Endothelial cell of umbilical vein (primary cell): ENCODE measurements at regions not wholly inside any gene's neighbourhood (a gene's known extent, or its start where the extent isn't known, plus 50 kb on each side); places are given as distances from the start of the nearest gene placed in this dataset.

Experiments
- BruUV-seq: library from RNA; stranded (reverse); fragments of 400-500 nt; replicated peaks from 2 replicates; lab custom pipeline; 2021; lab: Mats Ljungman, UMichigan
- CTCF ChIA-PET: fragments of 300-600, 350-600 bp; sonication (Branson Sonifier 250); formaldehyde crosslinking; loops from one replicate; lab custom pipeline; 2021; ENCODE audit warnings: antibody characterized with exemption, inconsistent platforms; lab: Charles Lee
- POLR2A ChIA-PET: fragments of 300-600, 350-600 bp; sonication (Branson Sonifier 250); formaldehyde crosslinking; loops from one replicate; lab custom pipeline; 2021; ENCODE audit warnings: antibody characterized with exemption, inconsistent platforms; lab: Charles Lee
- DNase-seq: peaks from one replicate; pipeline ENCODE4 v3.0.0-alpha.2; 2011; ENCODE audit warnings: low read depth, low spot score
- FAIRE-seq: peaks from 2 replicates; lab custom pipeline; 2011; peaks lifted over from hg19 to GRCh38; lab: Jason Lieb, UNC
- H2AFZ ChIP-seq: 2 replicates; pipeline ENCODE4 v1.6.0; 2012; ENCODE audit warnings: low read depth, low read length, control low read depth, inconsistent platforms
- H3K27ac ChIP-seq: 2 replicates; pipeline ENCODE4 v1.5.1; 2011; ENCODE audit warnings: low read depth, mild to moderate bottlenecking, control low read depth, low read length, moderate library complexity; ENCODE audit not compliant: insufficient read depth
- H3K27me3 ChIP-seq, 2 experiments: 2 replicates each; pipeline versions ENCODE4 v1.6.0 to v1.6.1; 2011; ENCODE audit warnings: low read length in 2 of 2, mixed read lengths in 1 of 2; ENCODE audit not compliant: control insufficient read depth in 2 of 2, insufficient read depth in 2 of 2
- H3K36me3 ChIP-seq, 2 experiments: 2 replicates in 1 of 2; 3 replicates in 1 of 2; pipeline ENCODE4 v1.5.1; 2011; ENCODE audit warnings: low read length in 2 of 2, mild to moderate bottlenecking in 1 of 2, moderate library complexity in 1 of 2; ENCODE audit not compliant: control insufficient read depth in 2 of 2, insufficient read depth in 2 of 2; ENCODE audit errors: extremely low read depth in 1 of 2
- H3K4me1 ChIP-seq: 3 replicates; pipeline ENCODE4 v1.5.1; 2011; ENCODE audit warnings: mild to moderate bottlenecking, low read length; ENCODE audit not compliant: control insufficient read depth, insufficient read depth; ENCODE audit errors: extremely low read depth
- H3K4me2 ChIP-seq: 2 replicates; pipeline ENCODE4 v1.6.1; 2011; ENCODE audit warnings: low read length, control low read depth, mixed read lengths; ENCODE audit not compliant: insufficient read depth
- H3K4me3 ChIP-seq, 3 experiments: fragments of 200-600 bp in 1 of 3; sonication (generic), shearing (Covaris generic) in 1 of 3; replicated peaks in 1 of 3; 2 replicates each; pipeline ENCODE4 v1.5.1; 2011 to 2016; ENCODE audit warnings: control low read depth in 3 of 3, low read length in 3 of 3, mild to moderate bottlenecking in 2 of 3, inconsistent platforms in 1 of 3, low read depth in 1 of 3, moderate library complexity in 1 of 3; ENCODE audit not compliant: insufficient read depth in 1 of 3
- H3K79me2 ChIP-seq: 2 replicates; pipeline ENCODE4 v1.6.0; 2012; ENCODE audit warnings: low read length, inconsistent platforms; ENCODE audit not compliant: control insufficient read depth, insufficient read depth
- H3K9ac ChIP-seq: replicated peaks from 2 replicates; pipeline ENCODE3; 2011; ENCODE audit warnings: low read length, control low read depth; ENCODE audit not compliant: insufficient read depth; ENCODE audit errors: extremely low read depth
- H3K9me1 ChIP-seq: replicated peaks from 3 replicates; pipeline ENCODE4 v1.6.0; 2011; ENCODE audit warnings: mild to moderate bottlenecking, low read length; ENCODE audit not compliant: control insufficient read depth, insufficient read depth; ENCODE audit errors: extremely low read depth
- H3K9me3 ChIP-seq: replicated peaks from 2 replicates; pipeline ENCODE4 v1.5.1; 2012; ENCODE audit warnings: low read length, inconsistent platforms; ENCODE audit not compliant: control insufficient read depth, insufficient read depth
- H4K20me1 ChIP-seq: replicated peaks from 2 replicates; pipeline ENCODE3; 2011; ENCODE audit warnings: mild to moderate bottlenecking, low read length; ENCODE audit not compliant: control insufficient read depth, insufficient read depth; ENCODE audit errors: extremely low read depth
- EZH2 ChIP-seq: IDR thresholded peaks from 2 replicates; pipeline ENCODE4 v1.6.1; 2012; ENCODE audit warnings: borderline replicate concordance, low read depth, mild to moderate bottlenecking, moderate library complexity, low read length, inconsistent platforms; ENCODE audit not compliant: severe bottlenecking
- FOS ChIP-seq: IDR thresholded peaks from 2 replicates; pipeline ENCODE4 v1.6.1; 2011; ENCODE audit warnings: mild to moderate bottlenecking, low read length, moderate library complexity, borderline replicate concordance; ENCODE audit not compliant: insufficient read depth
- GATA2 ChIP-seq: IDR thresholded peaks from 2 replicates; pipeline ENCODE4 v1.7.0; 2011; ENCODE audit warnings: low read depth, mild to moderate bottlenecking, moderate library complexity, mixed read lengths, low read length; ENCODE audit not compliant: insufficient read length, insufficient read depth
- JUN ChIP-seq: IDR thresholded peaks from 2 replicates; pipeline ENCODE4 v1.6.1; 2011; ENCODE audit warnings: borderline replicate concordance, low read depth; ENCODE audit not compliant: insufficient read length, insufficient read depth
- MYC ChIP-seq: IDR thresholded peaks from one replicate; pipeline ENCODE4 v1.6.1; 2011; ENCODE audit warnings: mild to moderate bottlenecking, low read depth, low read length
- POLR2A ChIP-seq: IDR thresholded peaks from 2 replicates; pipeline ENCODE4 v1.6.1; 2012; ENCODE audit warnings: low read depth, mild to moderate bottlenecking, control low read depth, low read length
- POLR2AphosphoS5 ChIP-seq: IDR thresholded peaks from 2 replicates; pipeline ENCODE4 v1.6.1; 2012; ENCODE audit warnings: low read depth, mild to moderate bottlenecking, control low read depth, low read length, moderate library complexity; ENCODE audit not compliant: insufficient read depth
- dilution Hi-C: fragments of 300-500 bp; cut with MboI; formaldehyde crosslinking; loops from one replicate; pipeline ENCODE4 v1.15.0; 2019; ENCODE audit warnings: low sequenced_read_pairs; ENCODE audit not compliant: extremely low pct_ligation_motif_present
- intact Hi-C: fragments of 100-400 bp; cut with micrococcal nuclease; formaldehyde crosslinking; loops from one replicate; pipeline ENCODE4 v1.10.0; 2022
- TF ChIP-seq, protein P1 (sequence below), 2 donors: IDR thresholded peaks; 1 replicate in 1 of 2; 2 replicates in 1 of 2; pipeline ENCODE4 v1.5.1; 2011; ENCODE audit warnings: low read length in 2 of 2, mild to moderate bottlenecking in 2 of 2, moderate library complexity in 2 of 2, control low read depth in 1 of 2, inconsistent platforms in 1 of 2, low read depth in 1 of 2; ENCODE audit not compliant: insufficient read depth in 1 of 2; ENCODE audit errors: extremely low read depth in 1 of 2
- TF ChIP-seq, protein P2 (sequence below): IDR thresholded peaks from 2 replicates; pipeline ENCODE4 v1.6.1; 2011; ENCODE audit not compliant: insufficient read depth, insufficient read length

DNA sequence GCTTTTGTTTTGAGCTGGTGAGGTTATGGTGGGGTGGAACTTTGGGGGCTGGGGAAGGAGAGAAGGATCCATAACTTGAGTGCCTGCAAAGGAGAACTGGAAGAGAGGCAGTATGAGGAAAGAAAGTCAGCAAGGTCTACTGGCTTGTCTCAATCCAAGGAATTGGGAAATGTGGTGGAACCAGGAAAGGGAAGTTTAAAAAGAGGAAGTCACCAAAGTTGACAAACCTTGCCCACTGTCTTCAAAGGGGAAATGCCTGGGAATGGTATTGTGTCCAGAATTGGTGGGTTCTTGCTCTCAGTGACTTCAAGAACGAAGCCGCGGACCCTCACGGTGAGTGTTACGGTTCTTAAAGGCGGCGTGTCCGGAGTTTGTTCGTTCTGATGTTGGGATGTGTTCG is 304.1 kb upstream of the FAM98A start:
- no peak overlapping the region for H3K27ac ChIP-seq

More for the DNA sequence above, 304.1 kb upstream of the FAM98A start:
- H3K9me1 ChIP-seq, result no peaks in the 10 kb centered on the region
- no TSS peak for BruUV-seq
- H4K20me1 ChIP-seq, result no peaks in the 10 kb centered on the region
- no peaks in the 10 kb centered on the region for H3K27me3 ChIP-seq
- FAIRE-seq, result no peak
- H3K4me3 ChIP-seq, result no peak overlapping the region
- dilution Hi-C loops (no loop called here), intact Hi-C loops (no loop called here)
- ChIA-PET POLR2A (no interaction called here), CTCF (no interaction called here)
- H3K9me3 ChIP-seq, result no peaks in the 10 kb centered on the region
- TF ChIP-seq FOS (no peak), GATA2 (no peak), POLR2A (no peak), POLR2AphosphoS5 (no peak), MYC (no peak), JUN (no peak), EZH2 (no peak)
- TF ChIP-seq, protein P1, sequence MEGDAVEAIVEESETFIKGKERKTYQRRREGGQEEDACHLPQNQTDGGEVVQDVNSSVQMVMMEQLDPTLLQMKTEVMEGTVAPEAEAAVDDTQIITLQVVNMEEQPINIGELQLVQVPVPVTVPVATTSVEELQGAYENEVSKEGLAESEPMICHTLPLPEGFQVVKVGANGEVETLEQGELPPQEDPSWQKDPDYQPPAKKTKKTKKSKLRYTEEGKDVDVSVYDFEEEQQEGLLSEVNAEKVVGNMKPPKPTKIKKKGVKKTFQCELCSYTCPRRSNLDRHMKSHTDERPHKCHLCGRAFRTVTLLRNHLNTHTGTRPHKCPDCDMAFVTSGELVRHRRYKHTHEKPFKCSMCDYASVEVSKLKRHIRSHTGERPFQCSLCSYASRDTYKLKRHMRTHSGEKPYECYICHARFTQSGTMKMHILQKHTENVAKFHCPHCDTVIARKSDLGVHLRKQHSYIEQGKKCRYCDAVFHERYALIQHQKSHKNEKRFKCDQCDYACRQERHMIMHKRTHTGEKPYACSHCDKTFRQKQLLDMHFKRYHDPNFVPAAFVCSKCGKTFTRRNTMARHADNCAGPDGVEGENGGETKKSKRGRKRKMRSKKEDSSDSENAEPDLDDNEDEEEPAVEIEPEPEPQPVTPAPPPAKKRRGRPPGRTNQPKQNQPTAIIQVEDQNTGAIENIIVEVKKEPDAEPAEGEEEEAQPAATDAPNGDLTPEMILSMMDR (IDR thresholded peaks at IDR 0.05; ENCODE audit: extremely low read depth in 1 of 2, insufficient read depth in 1 of 2, low read depth in 1 of 2, low read length in 2 of 2), result no peak
- TF ChIP-seq, protein P2, sequence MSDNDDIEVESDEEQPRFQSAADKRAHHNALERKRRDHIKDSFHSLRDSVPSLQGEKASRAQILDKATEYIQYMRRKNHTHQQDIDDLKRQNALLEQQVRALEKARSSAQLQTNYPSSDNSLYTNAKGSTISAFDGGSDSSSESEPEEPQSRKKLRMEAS, result no peak
- no peak overlapping the region for H2AFZ ChIP-seq
- H3K4me1 ChIP-seq, result no peaks in the 10 kb centered on the region
- no peak for DNase-seq
- H3K4me2 ChIP-seq, result no peak overlapping the region
- no peak overlapping the region for H3K9ac ChIP-seq
- H3K79me2 ChIP-seq, result no peaks in the 10 kb centered on the region
- no peaks in the 10 kb centered on the region for H3K36me3 ChIP-seq
